Panc1 (cell line): ENCODE measurements at regions not wholly inside any gene's neighbourhood (a gene's known extent, or its start where the extent isn't known, plus 50 kb on each side); places are given as distances from the start of the nearest gene placed in this dataset.

Experiments
- REST ChIP-seq, 2 experiments: IDR thresholded peaks; 2 replicates each; pipeline ENCODE4 v1.6.1; 2011 to 2012; ENCODE audit warnings: low read depth in 2 of 2, control low read depth in 1 of 2, low read length in 1 of 2, mild to moderate bottlenecking in 1 of 2, moderate library complexity in 1 of 2; ENCODE audit not compliant: insufficient read depth in 1 of 2
- TCF7L2 ChIP-seq: IDR thresholded peaks from 2 replicates; pipeline ENCODE4 v1.6.1; 2011; ENCODE audit warnings: mild to moderate bottlenecking, low read depth, low read length, inconsistent platforms
- TF ChIP-seq, protein P1 (sequence below): fragments of 450-650 bp; IDR thresholded peaks from 2 replicates; pipeline ENCODE4 v1.5.1; 2017; ENCODE audit warnings: mild to moderate bottlenecking

GRCh38 chr17:69723741-69724140, 309.2 kb downstream of the MAP2K6 start:
- TF ChIP-seq, protein P1, sequence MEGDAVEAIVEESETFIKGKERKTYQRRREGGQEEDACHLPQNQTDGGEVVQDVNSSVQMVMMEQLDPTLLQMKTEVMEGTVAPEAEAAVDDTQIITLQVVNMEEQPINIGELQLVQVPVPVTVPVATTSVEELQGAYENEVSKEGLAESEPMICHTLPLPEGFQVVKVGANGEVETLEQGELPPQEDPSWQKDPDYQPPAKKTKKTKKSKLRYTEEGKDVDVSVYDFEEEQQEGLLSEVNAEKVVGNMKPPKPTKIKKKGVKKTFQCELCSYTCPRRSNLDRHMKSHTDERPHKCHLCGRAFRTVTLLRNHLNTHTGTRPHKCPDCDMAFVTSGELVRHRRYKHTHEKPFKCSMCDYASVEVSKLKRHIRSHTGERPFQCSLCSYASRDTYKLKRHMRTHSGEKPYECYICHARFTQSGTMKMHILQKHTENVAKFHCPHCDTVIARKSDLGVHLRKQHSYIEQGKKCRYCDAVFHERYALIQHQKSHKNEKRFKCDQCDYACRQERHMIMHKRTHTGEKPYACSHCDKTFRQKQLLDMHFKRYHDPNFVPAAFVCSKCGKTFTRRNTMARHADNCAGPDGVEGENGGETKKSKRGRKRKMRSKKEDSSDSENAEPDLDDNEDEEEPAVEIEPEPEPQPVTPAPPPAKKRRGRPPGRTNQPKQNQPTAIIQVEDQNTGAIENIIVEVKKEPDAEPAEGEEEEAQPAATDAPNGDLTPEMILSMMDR = peak; percentile 28; the same call in 1 of the 2 replicates
- TF ChIP-seq REST (IDR thresholded peaks at IDR 0.05; ENCODE audit: insufficient read depth in 1 of 2, low read depth in 2 of 2, low read length in 1 of 2) (no peak), TCF7L2 (no peak)
